HG03571 (cell line): ENCODE measurements at regions not wholly inside any gene's neighbourhood (a gene's known extent, or its start where the extent isn't known, plus 50 kb on each side); places are given as distances from the start of the nearest gene placed in this dataset.

ENCODE experiments used
- ATAC-seq: cut with Tn5 transposase; IDR thresholded peaks from one replicate; pipeline ENCODE4 v1.9.1; 2021; ENCODE audit not compliant: unreplicated experiment

GRCh38 chr10:65796472-65796871 is 1129.4 kb upstream of the LRRTM3 start:
- ATAC-seq = no peak

GRCh38 chr10:65798133-65798532 is 1127.7 kb upstream of the LRRTM3 start:
- no peak for ATAC-seq

- ATAC-seq = no peak
These were observed 1123.4 kb upstream of the LRRTM3 start for GRCh38 chr10:65802391-65802790.

GRCh38 chr10:65805511-65805910 is 1120.3 kb upstream of the LRRTM3 start:
- ATAC-seq = no peak

GRCh38 chr10:65805993-65806392 is 1119.8 kb upstream of the LRRTM3 start:
- no peak for ATAC-seq

DNA sequence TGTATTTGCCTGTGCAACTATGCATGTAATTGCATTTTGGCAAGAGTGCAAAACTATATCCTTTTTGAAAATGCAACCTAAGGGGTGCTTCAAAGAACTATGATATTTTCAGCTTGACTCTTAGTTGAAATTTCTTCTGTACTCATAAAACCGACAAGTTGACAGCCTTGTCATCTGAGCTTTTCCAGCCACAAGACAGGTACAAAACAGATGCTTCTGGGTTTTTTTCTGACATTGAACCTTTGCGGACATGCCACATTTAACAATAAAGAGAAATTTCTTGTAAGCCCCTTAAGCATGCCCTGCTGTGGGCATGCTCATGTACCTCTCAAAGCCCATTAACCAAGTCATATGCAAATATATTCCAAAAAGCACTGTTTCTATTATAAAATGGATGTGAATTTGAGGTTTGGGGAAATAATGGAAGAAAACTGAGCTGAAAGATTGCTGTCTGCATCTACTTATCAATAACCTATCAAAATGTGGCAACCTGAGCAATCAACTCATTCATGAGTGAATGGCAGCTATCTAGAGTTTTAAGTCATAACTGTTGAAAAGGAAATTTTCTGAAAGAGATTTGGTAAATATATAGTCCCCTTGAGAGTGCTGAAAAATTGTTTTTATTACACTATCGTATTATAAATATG is 1117.0 kb upstream of the LRRTM3 start:
- ATAC-seq = no peak

DNA sequence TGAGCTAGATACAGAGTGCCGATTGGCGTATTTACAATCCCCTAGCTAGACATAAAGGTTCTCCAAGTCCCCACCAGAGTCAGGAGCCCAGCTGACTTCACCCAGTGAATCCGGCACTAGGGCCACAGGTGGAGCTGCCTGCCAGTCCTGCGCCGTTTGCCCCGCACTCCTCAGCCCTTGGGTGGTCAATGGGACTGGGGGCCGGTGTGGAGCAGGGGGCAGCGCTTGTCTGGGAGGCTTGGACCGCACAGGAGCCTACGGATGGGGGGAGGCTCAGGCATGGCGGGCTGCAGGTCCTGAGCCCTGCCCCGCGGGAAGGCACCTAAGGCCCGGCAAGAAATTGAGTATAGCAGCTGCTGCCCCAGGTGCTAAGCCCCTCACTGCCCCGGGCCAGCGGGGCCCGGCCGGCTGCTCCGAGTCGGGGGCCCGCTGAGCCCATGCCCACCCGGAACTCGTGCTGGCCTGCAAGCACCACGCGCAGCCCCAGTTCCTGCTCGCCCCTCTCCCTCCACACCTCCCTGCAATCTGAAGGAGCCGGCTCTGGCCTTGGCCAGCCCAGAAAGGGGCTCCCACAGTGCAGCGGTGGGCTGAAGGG is 1113.8 kb upstream of the LRRTM3 start:
- ATAC-seq = no peak

- ATAC-seq = no peak
These were observed 1109.3 kb upstream of the LRRTM3 start for GRCh38 chr10:65816536-65816935.

- no peak for ATAC-seq
These were observed 1106.8 kb upstream of the LRRTM3 start for GRCh38 chr10:65818990-65819389.

- no peak for ATAC-seq
These were observed 1098.5 kb upstream of the LRRTM3 start for GRCh38 chr10:65827359-65827758.

DNA sequence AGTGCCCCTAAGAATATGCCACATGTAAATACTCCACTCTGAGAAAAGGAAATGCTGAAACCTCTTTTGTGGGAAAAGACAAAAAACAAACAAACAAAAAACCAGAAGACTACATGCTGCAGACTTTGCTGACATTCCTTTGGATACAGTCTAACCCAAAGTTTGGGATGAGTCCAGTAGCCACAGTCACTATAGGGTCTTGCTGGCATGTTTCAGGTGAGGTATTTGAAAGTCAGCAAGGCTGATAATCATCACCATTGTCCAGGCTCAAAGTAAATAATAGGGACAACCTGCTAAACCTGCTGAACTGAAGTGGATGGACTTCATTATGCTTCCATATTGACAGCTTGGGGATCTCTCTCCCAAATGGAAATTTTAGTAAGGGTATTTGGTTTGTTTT is 1087.0 kb upstream of the LRRTM3 start:
- no peak for ATAC-seq

DNA sequence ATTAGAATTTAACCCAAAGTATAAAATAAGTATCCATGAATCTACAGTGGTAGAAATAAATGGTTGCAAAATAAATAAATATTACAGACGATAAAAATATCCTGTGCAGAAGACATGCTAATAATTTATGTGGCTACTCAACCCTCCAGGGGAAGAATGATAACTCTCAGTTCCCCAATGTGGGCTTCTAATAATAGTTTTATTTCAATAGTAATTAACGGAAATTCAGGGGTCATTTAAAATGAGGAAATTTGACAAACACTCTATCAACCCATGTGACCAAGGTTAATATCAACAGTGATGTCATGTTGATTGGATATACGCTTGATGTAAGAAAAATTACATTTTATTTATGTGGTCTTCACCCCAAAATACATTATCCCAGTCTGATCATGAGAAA is 1082.6 kb upstream of the LRRTM3 start:
- no peak for ATAC-seq

DNA sequence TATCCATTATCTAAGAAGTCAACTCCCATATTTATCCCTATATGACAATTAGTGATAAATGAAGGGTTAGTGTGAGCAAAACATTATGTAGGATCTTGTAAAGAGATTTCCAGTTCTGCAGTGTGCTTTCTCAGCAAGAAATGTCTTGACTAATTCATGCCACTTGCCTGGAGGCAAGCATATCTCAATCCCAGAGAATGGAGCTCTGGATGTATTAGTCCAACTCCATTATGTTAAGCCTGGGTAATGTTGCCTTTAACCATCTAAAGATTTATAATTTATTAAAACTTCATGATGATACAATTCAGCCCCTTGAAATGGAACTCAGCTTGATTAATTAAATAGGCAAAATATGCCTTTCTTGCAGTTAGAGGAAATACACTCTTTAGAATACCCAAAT is 1079.9 kb upstream of the LRRTM3 start:
- no peak for ATAC-seq

DNA sequence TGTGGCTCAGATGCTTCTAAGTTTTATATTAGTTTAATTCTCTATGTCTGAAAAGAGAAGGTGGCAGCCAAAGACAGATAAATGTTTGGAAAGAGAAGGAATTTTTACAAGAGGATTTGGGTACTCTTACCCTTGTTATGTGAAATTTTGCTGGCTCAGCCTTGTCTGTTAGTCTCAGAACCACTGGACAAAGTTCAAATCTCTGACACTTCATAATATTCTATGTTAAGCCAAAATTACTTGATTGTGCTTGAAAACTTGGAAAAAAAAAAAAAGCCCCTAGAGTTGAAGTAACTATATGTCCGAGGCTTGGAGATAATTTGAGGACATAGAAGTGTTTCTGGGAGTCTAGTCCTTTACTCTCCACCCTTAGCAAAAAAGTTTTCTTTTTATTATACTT is 1079.3 kb upstream of the LRRTM3 start:
- ATAC-seq = no peak

- no peak for ATAC-seq
These were observed 1078.9 kb upstream of the LRRTM3 start for GRCh38 chr10:65846949-65847348.

- no peak for ATAC-seq
These were observed 1078.2 kb upstream of the LRRTM3 start for GRCh38 chr10:65847436-65848230.

DNA sequence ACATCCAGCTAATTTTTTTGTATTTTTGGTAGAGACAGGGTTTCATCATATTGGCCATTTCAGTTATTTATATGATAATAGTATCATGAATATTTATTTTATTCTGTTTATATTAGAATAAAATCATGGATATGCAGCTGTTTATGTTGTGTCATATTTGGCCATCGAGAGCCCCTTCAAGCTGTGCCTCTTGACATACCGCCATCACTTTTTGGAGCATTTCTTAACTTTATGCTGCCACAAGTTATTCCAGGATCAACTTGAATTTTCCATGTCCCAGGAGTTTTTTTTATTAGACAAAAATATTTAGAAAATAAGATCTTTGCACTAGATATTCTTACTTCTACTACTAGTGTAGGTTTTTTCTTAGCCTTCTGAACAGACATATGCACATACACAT is 1067.0 kb upstream of the LRRTM3 start:
- ATAC-seq = no peak

GRCh38 chr10:65861249-65861648 is 1064.6 kb upstream of the LRRTM3 start:
- no peak for ATAC-seq
